GM10266 (cell line): ENCODE measurements at regions not wholly inside any gene's neighbourhood (a gene's known extent, or its start where the extent isn't known, plus 50 kb on each side); places are given as distances from the start of the nearest gene placed in this dataset.

Source experiments
- DNase-seq: peaks from one replicate; pipeline ENCODE4 v3.0.0; 2012; ENCODE audit errors: extremely low spot score
- CTCF ChIP-seq: IDR thresholded peaks from 2 replicates; pipeline ENCODE4 v1.5.1; 2012; ENCODE audit warnings: mild to moderate bottlenecking, low read depth; ENCODE audit not compliant: control insufficient read depth, insufficient read depth; ENCODE audit errors: missing control alignments

- TF ChIP-seq CTCF = no peak
- no peak for DNase-seq
Observed at GRCh38 chr6:8526624-8527023, 91.3 kb upstream of the SLC35B3 start.

GRCh38 chr6:8525370-8525769 lies 90.0 kb upstream of the SLC35B3 start:
- DNase-seq = no peak
- TF ChIP-seq CTCF = no peak

GRCh38 chr6:8513174-8513573 lies 77.8 kb upstream of the SLC35B3 start:
- no peak for TF ChIP-seq CTCF
- DNase-seq = no peak

- no peak for DNase-seq
- TF ChIP-seq CTCF = no peak
Observed at GRCh38 chr6:8507286-8507685, 71.9 kb upstream of the SLC35B3 start.

- DNase-seq = no peak
- TF ChIP-seq CTCF = no peak
Observed at GRCh38 chr6:8506126-8506525, 70.8 kb upstream of the SLC35B3 start.

- no peak for DNase-seq
- TF ChIP-seq CTCF = no peak
Observed at GRCh38 chr6:8499540-8499939, 64.2 kb upstream of the SLC35B3 start.

- TF ChIP-seq CTCF = no peak
- no peak for DNase-seq
Observed at GRCh38 chr6:8494730-8495129, 59.4 kb upstream of the SLC35B3 start.
